ENCODE measurements at regions not wholly inside any gene's neighbourhood (a gene's known extent, or its start where the extent isn't known, plus 50 kb on each side); places are given as distances from the start of the nearest gene placed in this dataset.

- no peak for TF ChIP-seq POLR2A (IDR thresholded peaks at IDR 0.05)
- no peak for TF ChIP-seq CTCF (IDR thresholded peaks at IDR 0.05)
These were observed 118.4 kb downstream of the ASB9 start for GRCh38 chrX:15151267-15152186.

Measured in body of pancreas (tissue), 4 donors.